ENCODE measurements at regions not wholly inside any gene's neighbourhood (a gene's known extent, or its start where the extent isn't known, plus 50 kb on each side); places are given as distances from the start of the nearest gene placed in this dataset.

- Histone ChIP-seq H3K9me1 (ENCODE audit: control insufficient read depth, insufficient read depth, low read length) (no peaks in the 10 kb centered on the region), H3K4me1 (replicated peaks in 1 of 2; ENCODE audit: control insufficient read depth in 2 of 2, insufficient read depth in 2 of 2, low read length in 2 of 2) (no peaks in the 10 kb centered on the region), H3K27me3 (ENCODE audit: control insufficient read depth in 2 of 2, insufficient read depth in 2 of 2, low read length in 2 of 2) (no peaks in the 10 kb centered on the region), H3K4me3 (no peak overlapping the region), H2AFZ (ENCODE audit: low read depth, low read length) (no peak overlapping the region), H3K36me3 (ENCODE audit: control insufficient read depth, insufficient read depth, low read length) (no peaks in the 10 kb centered on the region), H3K4me2 (ENCODE audit: insufficient read depth, low read length) (no peak overlapping the region), H3K79me2 (ENCODE audit: control insufficient read depth, insufficient read depth, low read length) (no peaks in the 10 kb centered on the region), H4K20me1 (replicated peaks; ENCODE audit: control insufficient read depth, insufficient read depth, low read length) (no peaks in the 10 kb centered on the region), H3K9ac (ENCODE audit: insufficient read depth in 1 of 2, low read depth in 2 of 2, low read length in 2 of 2) (no peak overlapping the region), H3K9me3 (replicated peaks; ENCODE audit: control insufficient read depth, insufficient read depth, low read depth, low read length) (no peaks in the 10 kb centered on the region), H3K27ac (ENCODE audit: extremely low read depth, low read depth, low read length) (no peak overlapping the region)
- FAIRE-seq (no peak), DNase-seq (ENCODE audit: extremely low read depth in 1 of 4, low spot score in 3 of 4) (no peak), ATAC-seq (no peak)
- ChIA-PET POLR2A (interaction anchor here (0.6 kb wide), 1 partner anchor 27 kb away, joined by 3 read pairs; no protein-coding TSS in a partner anchor), CTCF (ENCODE audit: low intra/inter-chr PET ratio) (no interaction called here)
- TF ChIP-seq KAT8 (IDR thresholded peaks at IDR 0.05; ENCODE audit: low read depth), result no peak
- TF ChIP-seq CBX8 (IDR thresholded peaks at IDR 0.05; ENCODE audit: borderline replicate concordance, extremely low read depth, low read depth, low read length, poor library complexity, severe bottlenecking), result no peak
- no peak for TF ChIP-seq ZBTB12 (CRISPR knock-in tag; IDR thresholded peaks at IDR 0.05)
- TF ChIP-seq ZNF444 (CRISPR knock-in tag; IDR thresholded peaks at IDR 0.05), result no peak
- no peak for TF ChIP-seq RFX1 (IDR thresholded peaks at IDR 0.05)
- no peak for TF ChIP-seq TEAD1 (CRISPR knock-in tag; IDR thresholded peaks at IDR 0.05)
- TF ChIP-seq CUX1 (CRISPR knock-in tag; IDR thresholded peaks at IDR 0.05), result no peak
- TF ChIP-seq KLF10 (CRISPR knock-in tag; IDR thresholded peaks at IDR 0.05), result no peak
- no peak for TF ChIP-seq U2AF2 (optimal IDR thresholded peaks at IDR 0.05; ENCODE audit: low read depth, low read length)
- TF ChIP-seq PHF8 (IDR thresholded peaks at IDR 0.05; ENCODE audit: borderline replicate concordance, low read length), result no peak
- TF ChIP-seq NRF1 (conservative IDR thresholded peaks at IDR 0.05 in 1 of 2, IDR thresholded peaks at IDR 0.05 in 1 of 2), result no peak
- TF ChIP-seq SMAD2 (IDR thresholded peaks at IDR 0.05; ENCODE audit: low read depth, low read length), result no peak
- TF ChIP-seq ZNF174 (CRISPR knock-in tag; IDR thresholded peaks at IDR 0.05), result no peak
- intact Hi-C loops (cut with micrococcal nuclease), result no loop called here
- in situ Hi-C loops (cut with MboI), result no loop called here
- no TSS peak for BruUV-seq (replicated peaks)
- 51% methylated on average over 4 of the region's 4 CpGs for WGBS (ENCODE audit: insufficient coverage, low coverage, missing lambda C conversion rate)
Measured at GRCh38 chrX:124651031-124651430, 304.7 kb downstream of the SH2D1A start.

All from K562 (cell line).